ENCODE measurements at regions not wholly inside any gene's neighbourhood (a gene's known extent, or its start where the extent isn't known, plus 50 kb on each side); places are given as distances from the start of the nearest gene placed in this dataset.

- Histone ChIP-seq H3K4me1 (no peaks in the 10 kb centered on the region), H3K9me3 (no peaks in the 10 kb centered on the region), H3K27ac (no peak overlapping the region), H3K36me3 (no peaks in the 10 kb centered on the region), H3K4me3 (no peak overlapping the region), H3K27me3 (peaks cover 0 to 21% (median 4%) of the 10 kb centered on the region in 3 donors)
- intact Hi-C loops (cut with DNase I; ENCODE audit: low total_unique reads), result no loop called here
- WGBS, 5 donors, result 40 to 63% (median 50%) methylated on average over 7 to 8 of the region's 8 CpGs
- TF ChIP-seq CTCF (IDR thresholded peaks at IDR 0.05) (no peak), POLR2AphosphoS5 (IDR thresholded peaks at IDR 0.05) (no peak)
- no peak for DNase-seq
Observed at GRCh38 chr1:4509206-4509605, 145.2 kb upstream of the AJAP1 start.

GRCh38 chr1:4510276-4510691 is 144.1 kb upstream of the AJAP1 start:
- intact Hi-C loops (cut with DNase I; ENCODE audit: low total_unique reads), result no loop called here
- Histone ChIP-seq H3K36me3 (no peaks in the 10 kb centered on the region), H3K4me1 (no peaks in the 10 kb centered on the region), H3K9me3 (no peaks in the 10 kb centered on the region), H3K27me3 (peaks cover 0 to 28% (median 4%) of the 10 kb centered on the region in 3 donors), H3K4me3 (no peak overlapping the region), H3K27ac (no peak overlapping the region)
- 72 to 88% (median 80%) methylated on average over 4 of the region's 4 CpGs for WGBS, 5 donors
- no peak for DNase-seq
- no peak for TF ChIP-seq EP300 (IDR thresholded peaks at IDR 0.05)
- no peak for TF ChIP-seq POLR2A (IDR thresholded peaks at IDR 0.05)
- TF ChIP-seq POLR2AphosphoS5 (IDR thresholded peaks at IDR 0.05), result no peak

- H3K4me1 ChIP-seq, result no peaks in the 10 kb centered on the region
- WGBS, 5 donors, result 85 to 91% (median 90%) methylated on average over 13 of the region's 13 CpGs
- no peaks in the 10 kb centered on the region for H3K9me3 ChIP-seq
- no peak for DNase-seq
- H3K4me3 ChIP-seq, result no peak overlapping the region
- no peak overlapping the region for H3K27ac ChIP-seq
- H3K27me3 ChIP-seq, result peaks cover 0 to 37% (median 4%) of the 10 kb centered on the region in 3 donors
- intact Hi-C loops (cut with DNase I; ENCODE audit: low total_unique reads), result no loop called here
- H3K36me3 ChIP-seq, result no peaks in the 10 kb centered on the region
- TF ChIP-seq POLR2AphosphoS5 (IDR thresholded peaks at IDR 0.05), result no peak
- no peak for TF ChIP-seq EP300 (IDR thresholded peaks at IDR 0.05)
- TF ChIP-seq CTCF (IDR thresholded peaks at IDR 0.05), result no peak
- TF ChIP-seq POLR2A (IDR thresholded peaks at IDR 0.05), result no peak
Observed at GRCh38 chr1:4511374-4511773, 143.0 kb upstream of the AJAP1 start.

- H3K36me3 ChIP-seq, result no peaks in the 10 kb centered on the region
- no peaks in the 10 kb centered on the region for H3K4me1 ChIP-seq
- DNase-seq, result peak in 1 of 2 donors; percentile 90
- intact Hi-C loops (cut with DNase I; ENCODE audit: low total_unique reads), result no loop called here
- WGBS, 5 donors, result 37 to 61% (median 47%) methylated on average over 6 of the region's 6 CpGs
- no peak overlapping the region for H3K4me3 ChIP-seq
- no peaks in the 10 kb centered on the region for H3K9me3 ChIP-seq
- peaks cover 0 to 48% (median 9%) of the 10 kb centered on the region in 3 donors for H3K27me3 ChIP-seq
- H3K27ac ChIP-seq, result peak overlapping the region in 1 of 5 donors; percentile 42
- no peak for TF ChIP-seq POLR2A (IDR thresholded peaks at IDR 0.05)
- TF ChIP-seq EP300 (IDR thresholded peaks at IDR 0.05), result no peak
- TF ChIP-seq CTCF (IDR thresholded peaks at IDR 0.05), result no peak
- no peak for TF ChIP-seq POLR2AphosphoS5 (IDR thresholded peaks at IDR 0.05)
Observed at GRCh38 chr1:4512636-4513035, 141.8 kb upstream of the AJAP1 start.

- no peaks in the 10 kb centered on the region for H3K9me3 ChIP-seq
- no peak overlapping the region for H3K4me3 ChIP-seq
- no peaks in the 10 kb centered on the region for H3K4me1 ChIP-seq
- WGBS, 5 donors, result 55 to 67% (median 60%) methylated on average over 7 of the region's 7 CpGs
- no peak overlapping the region for H3K27ac ChIP-seq
- intact Hi-C loops (cut with DNase I; ENCODE audit: low total_unique reads), result no loop called here
- peak in 1 of 2 donors; percentile 16 for DNase-seq
- TF ChIP-seq CTCF (IDR thresholded peaks at IDR 0.05) (no peak), EP300 (IDR thresholded peaks at IDR 0.05) (no peak), POLR2A (IDR thresholded peaks at IDR 0.05) (no peak)
- no peaks in the 10 kb centered on the region for H3K36me3 ChIP-seq
- peaks cover 0 to 52% (median 9%) of the 10 kb centered on the region in 3 donors for H3K27me3 ChIP-seq
Observed at GRCh38 chr1:4513685-4514084, 140.7 kb upstream of the AJAP1 start.
